MM.1S (cell line): ENCODE measurements at regions not wholly inside any gene's neighbourhood (a gene's known extent, or its start where the extent isn't known, plus 50 kb on each side); places are given as distances from the start of the nearest gene placed in this dataset.

Experiments
- DNase-seq: peaks from one replicate; pipeline ENCODE4 v3.0.0-alpha.2; 2015
- H2AFZ ChIP-seq: fragments of 300-600 bp; sonication (generic); 2 replicates; pipeline ENCODE4 v1.6.0; 2016; ENCODE audit warnings: antibody characterized with exemption, low read length
- H3F3A ChIP-seq: fragments of 300-600 bp; sonication (generic); 2 replicates; pipeline ENCODE4 v1.6.1; 2016; ENCODE audit warnings: mild to moderate bottlenecking, antibody characterized with exemption, low read length, moderate library complexity, mixed read lengths; ENCODE audit not compliant: insufficient read depth
- H3K27ac ChIP-seq: fragments of 300-600 bp; sonication (generic); 2 replicates; pipeline ENCODE4 v1.5.1; 2016; ENCODE audit warnings: mild to moderate bottlenecking, low read length
- H3K27me3 ChIP-seq: fragments of 300-600 bp; sonication (generic); replicated peaks from 2 replicates; pipeline ENCODE4 v1.6.0; 2016; ENCODE audit warnings: low read length; ENCODE audit not compliant: insufficient read depth
- H3K36me3 ChIP-seq: fragments of 300-600 bp; sonication (generic); replicated peaks from 2 replicates; pipeline ENCODE4 v1.6.1; 2016; ENCODE audit warnings: mild to moderate bottlenecking, low read length, mixed read lengths; ENCODE audit not compliant: insufficient read depth
- H3K4me1 ChIP-seq: fragments of 300-600 bp; sonication (generic); 2 replicates; pipeline ENCODE4 v1.6.1; 2016; ENCODE audit warnings: low read length, mixed read lengths
- H3K4me2 ChIP-seq: fragments of 300-600 bp; sonication (generic); 2 replicates; pipeline ENCODE4 v1.6.0; 2016; ENCODE audit warnings: low read depth, low read length
- H3K4me3 ChIP-seq: fragments of 300-600 bp; sonication (generic); 2 replicates; pipeline ENCODE4 v1.5.1; 2016; ENCODE audit warnings: low read length, mixed read lengths
- H3K79me2 ChIP-seq: fragments of 300-600 bp; sonication (generic); 2 replicates; pipeline ENCODE4 v1.6.1; 2016; ENCODE audit warnings: mixed run types, low read length, mixed read lengths
- H3K9ac ChIP-seq: fragments of 300-600 bp; sonication (generic); 2 replicates; pipeline ENCODE4 v1.6.1; 2016; ENCODE audit warnings: low read length, mixed read lengths
- H3K9me2 ChIP-seq: fragments of 300-600 bp; sonication (generic); replicated peaks from 2 replicates; pipeline ENCODE4 v1.6.1; 2016; ENCODE audit warnings: mild to moderate bottlenecking, low read length, mixed read lengths; ENCODE audit not compliant: insufficient read depth
- H3K9me3 ChIP-seq: fragments of 300-600 bp; sonication (generic); replicated peaks from 2 replicates; pipeline ENCODE4 v1.6.1; 2016; ENCODE audit warnings: mild to moderate bottlenecking, low read length, mixed read lengths; ENCODE audit not compliant: insufficient read depth
- H4K20me1 ChIP-seq: fragments of 300-600 bp; sonication (generic); 2 replicates; pipeline ENCODE4 v1.6.1; 2016; ENCODE audit warnings: mild to moderate bottlenecking, low read length, moderate library complexity, mixed read lengths; ENCODE audit not compliant: insufficient read depth
- EZH2 ChIP-seq: fragments of 300-600 bp; sonication (generic); optimal IDR thresholded peaks from 2 replicates; pipeline ENCODE3; 2017; ENCODE audit warnings: low read depth, mild to moderate bottlenecking, antibody characterized with exemption, low read length, mixed read lengths
- EZH2phosphoT487 ChIP-seq: fragments of 300-600 bp; sonication (generic); IDR thresholded peaks from 2 replicates; pipeline ENCODE4 v1.6.1; 2018; ENCODE audit warnings: antibody characterized with exemption, low read length
- TF ChIP-seq, protein P1 (sequence below): fragments of 300-600 bp; sonication (generic); IDR thresholded peaks from 2 replicates; pipeline ENCODE4 v1.5.1; 2016; ENCODE audit warnings: antibody characterized with exemption, low read length, mixed read lengths

DNA sequence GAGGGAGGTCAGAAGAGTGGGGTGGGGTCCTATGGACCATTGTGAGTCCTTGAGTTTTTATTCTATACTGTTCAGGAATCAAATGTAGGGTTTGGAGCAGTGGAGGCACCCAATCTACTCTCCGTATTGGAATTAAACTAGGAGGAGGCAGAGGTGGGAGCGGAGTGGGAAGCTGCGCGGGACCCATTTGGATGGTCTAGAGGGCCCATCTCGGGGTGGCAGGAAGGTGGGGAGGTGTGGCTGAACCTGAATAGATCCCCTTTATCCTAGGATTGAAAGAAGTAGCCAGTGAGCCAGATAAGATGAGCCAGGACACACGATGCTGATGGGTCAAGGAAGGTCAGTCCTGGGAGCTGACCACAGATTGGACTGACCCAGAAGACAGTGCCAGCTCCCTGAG lies 325.8 kb downstream of the AJAP1 start:
- no peaks in the 10 kb centered on the region for H3K36me3 ChIP-seq
- no peaks in the 10 kb centered on the region for H3K9me3 ChIP-seq
- H3F3A ChIP-seq, result no peaks in the 10 kb centered on the region
- H2AFZ ChIP-seq, result no peak overlapping the region
- no peak for TF ChIP-seq EZH2phosphoT487
- no peak for TF ChIP-seq EZH2
- TF ChIP-seq, protein P1, sequence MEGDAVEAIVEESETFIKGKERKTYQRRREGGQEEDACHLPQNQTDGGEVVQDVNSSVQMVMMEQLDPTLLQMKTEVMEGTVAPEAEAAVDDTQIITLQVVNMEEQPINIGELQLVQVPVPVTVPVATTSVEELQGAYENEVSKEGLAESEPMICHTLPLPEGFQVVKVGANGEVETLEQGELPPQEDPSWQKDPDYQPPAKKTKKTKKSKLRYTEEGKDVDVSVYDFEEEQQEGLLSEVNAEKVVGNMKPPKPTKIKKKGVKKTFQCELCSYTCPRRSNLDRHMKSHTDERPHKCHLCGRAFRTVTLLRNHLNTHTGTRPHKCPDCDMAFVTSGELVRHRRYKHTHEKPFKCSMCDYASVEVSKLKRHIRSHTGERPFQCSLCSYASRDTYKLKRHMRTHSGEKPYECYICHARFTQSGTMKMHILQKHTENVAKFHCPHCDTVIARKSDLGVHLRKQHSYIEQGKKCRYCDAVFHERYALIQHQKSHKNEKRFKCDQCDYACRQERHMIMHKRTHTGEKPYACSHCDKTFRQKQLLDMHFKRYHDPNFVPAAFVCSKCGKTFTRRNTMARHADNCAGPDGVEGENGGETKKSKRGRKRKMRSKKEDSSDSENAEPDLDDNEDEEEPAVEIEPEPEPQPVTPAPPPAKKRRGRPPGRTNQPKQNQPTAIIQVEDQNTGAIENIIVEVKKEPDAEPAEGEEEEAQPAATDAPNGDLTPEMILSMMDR, result no peak
- no peaks in the 10 kb centered on the region for H4K20me1 ChIP-seq
- H3K9ac ChIP-seq, result no peak overlapping the region
- no peak overlapping the region for H3K4me3 ChIP-seq
- H3K4me2 ChIP-seq, result no peak overlapping the region
- H3K9me2 ChIP-seq, result no peaks in the 10 kb centered on the region
- H3K27ac ChIP-seq, result no peak overlapping the region
- no peaks in the 10 kb centered on the region for H3K4me1 ChIP-seq
- DNase-seq, result no peak
- no peaks in the 10 kb centered on the region for H3K79me2 ChIP-seq
- H3K27me3 ChIP-seq, result peaks cover 91% of the 10 kb centered on the region

DNA sequence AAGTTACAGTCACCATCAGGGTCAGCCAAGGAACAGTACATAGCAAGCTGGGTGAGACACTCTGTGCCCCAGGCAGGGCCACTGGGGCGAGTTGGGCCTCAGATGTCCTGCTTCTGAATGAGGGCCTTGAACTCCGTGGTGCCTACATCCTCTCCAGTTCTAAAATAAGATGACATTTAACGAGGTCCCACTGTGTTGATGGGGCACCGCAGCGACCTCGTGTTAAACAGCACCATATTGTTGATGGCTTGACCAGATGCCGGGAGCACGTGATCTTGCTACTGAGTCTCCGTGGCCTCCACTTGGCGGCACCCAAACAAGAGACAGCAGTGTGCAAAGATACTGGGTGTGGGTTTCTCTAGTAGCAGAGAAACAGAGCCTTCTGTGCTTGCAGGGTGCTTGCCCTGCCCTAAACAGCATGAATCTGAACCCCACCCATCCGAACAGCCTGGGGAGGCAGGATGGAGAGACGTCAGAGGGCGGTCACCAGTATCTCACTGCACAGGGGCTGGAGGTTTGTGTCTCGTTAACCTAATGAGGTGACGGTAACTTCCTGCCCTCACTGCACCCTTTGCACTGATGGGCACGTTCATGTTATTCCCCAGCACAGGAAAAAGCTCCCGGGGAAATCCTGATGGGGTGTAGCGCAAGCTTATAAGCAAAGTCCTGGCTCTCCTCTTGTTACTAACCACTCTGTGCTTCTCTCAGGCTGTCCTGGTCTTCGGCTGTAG lies 324.4 kb downstream of the AJAP1 start:
- no peak overlapping the region for H3K4me2 ChIP-seq
- H3K9me3 ChIP-seq, result no peaks in the 10 kb centered on the region
- H3K9ac ChIP-seq, result no peak overlapping the region
- no peaks in the 10 kb centered on the region for H3F3A ChIP-seq
- H3K36me3 ChIP-seq, result no peaks in the 10 kb centered on the region
- TF ChIP-seq, protein P1, result no peak
- no peak overlapping the region for H2AFZ ChIP-seq
- DNase-seq, result no peak
- H3K79me2 ChIP-seq, result no peaks in the 10 kb centered on the region
- H3K27me3 ChIP-seq, result peaks cover 92% of the 10 kb centered on the region
- no peaks in the 10 kb centered on the region for H3K9me2 ChIP-seq
- no peaks in the 10 kb centered on the region for H4K20me1 ChIP-seq
- no peak overlapping the region for H3K4me3 ChIP-seq
- no peaks in the 10 kb centered on the region for H3K4me1 ChIP-seq
- H3K27ac ChIP-seq, result no peak overlapping the region

DNA sequence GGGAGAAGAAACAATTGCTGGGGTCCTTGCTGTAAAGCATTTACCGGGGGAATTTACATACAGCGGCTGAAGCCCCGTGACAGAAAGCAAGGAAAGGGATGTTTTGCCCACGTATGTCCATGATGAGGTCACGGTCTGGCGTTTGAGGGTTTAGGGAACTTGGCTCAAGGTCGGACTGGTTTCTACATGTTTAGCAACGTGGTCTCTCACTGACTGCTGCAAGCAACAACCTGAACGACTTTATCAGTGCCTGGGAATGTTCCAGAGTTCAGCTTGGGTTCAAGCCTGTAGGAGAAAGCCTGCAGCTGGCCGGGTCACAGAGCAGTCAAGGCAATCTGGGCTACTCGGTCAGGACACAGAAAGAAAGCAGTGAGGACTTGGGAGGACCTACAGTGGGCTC lies 323.3 kb downstream of the AJAP1 start:
- H4K20me1 ChIP-seq, result no peaks in the 10 kb centered on the region
- TF ChIP-seq, protein P1, result no peak
- no peak for TF ChIP-seq EZH2phosphoT487
- no peak for TF ChIP-seq EZH2
- peaks cover 96% of the 10 kb centered on the region for H3K27me3 ChIP-seq
- no peaks in the 10 kb centered on the region for H3F3A ChIP-seq
- H3K4me2 ChIP-seq, result no peak overlapping the region
- H2AFZ ChIP-seq, result no peak overlapping the region
- no peak overlapping the region for H3K4me3 ChIP-seq
- H3K4me1 ChIP-seq, result no peaks in the 10 kb centered on the region
- no peaks in the 10 kb centered on the region for H3K9me3 ChIP-seq
- no peaks in the 10 kb centered on the region for H3K9me2 ChIP-seq
- H3K9ac ChIP-seq, result no peak overlapping the region
- no peak overlapping the region for H3K27ac ChIP-seq
- no peak for DNase-seq
- H3K79me2 ChIP-seq, result no peaks in the 10 kb centered on the region
- no peaks in the 10 kb centered on the region for H3K36me3 ChIP-seq
